ENCODE measurements at regions not wholly inside any gene's neighbourhood (a gene's known extent, or its start where the extent isn't known, plus 50 kb on each side); places are given as distances from the start of the nearest gene placed in this dataset.

- TF ChIP-seq POLR2A (IDR thresholded peaks at IDR 0.05): no peak
- no peak for TF ChIP-seq POLR2AphosphoS5 (IDR thresholded peaks at IDR 0.05)
These were observed 79.5 kb upstream of the KL start for GRCh38 chr13:32936716-32937115.
